Parathyroid adenoma (tissue), 2 donors: ENCODE measurements at regions not wholly inside any gene's neighbourhood (a gene's known extent, or its start where the extent isn't known, plus 50 kb on each side); places are given as distances from the start of the nearest gene placed in this dataset.

Experiments
- H2AFZ ChIP-seq: fragments of 300-600 bp; sonication (generic); one replicate; pipeline ENCODE4 v1.7.0; 2017; ENCODE audit warnings: antibody characterized with exemption, mild to moderate bottlenecking
- H3K27ac ChIP-seq: fragments of 300-600 bp; sonication (generic); one replicate; pipeline ENCODE4 v1.7.0; 2017
- H3K27me3 ChIP-seq: fragments of 300-600 bp; sonication (generic); one replicate; pipeline ENCODE4 v1.7.0; 2017; ENCODE audit warnings: low read length; ENCODE audit not compliant: control insufficient read depth, insufficient read depth
- H3K36me3 ChIP-seq: fragments of 300-600 bp; sonication (generic); one replicate; pipeline ENCODE4 v1.7.0; 2017; ENCODE audit warnings: low read length; ENCODE audit not compliant: control insufficient read depth, insufficient read depth
- H3K4me1 ChIP-seq: fragments of 300-600 bp; sonication (generic); one replicate; pipeline ENCODE4 v1.7.0; 2017; ENCODE audit warnings: control low read depth
- H3K4me2 ChIP-seq: fragments of 300-600 bp; sonication (generic); one replicate; pipeline ENCODE4 v1.7.0; 2017; ENCODE audit warnings: low read length
- H3K4me3 ChIP-seq: fragments of 300-600 bp; sonication (generic); one replicate; pipeline ENCODE4 v1.7.0; 2017; ENCODE audit warnings: low read depth, low read length
- H3K79me2 ChIP-seq: fragments of 300-600 bp; sonication (generic); one replicate; pipeline ENCODE4 v1.7.0; 2017; ENCODE audit warnings: control low read depth
- H3K9ac ChIP-seq: fragments of 300-600 bp; sonication (generic); one replicate; pipeline ENCODE4 v1.7.0; 2017; ENCODE audit warnings: mild to moderate bottlenecking
- H3K9me3 ChIP-seq: fragments of 300-600 bp; sonication (generic); one replicate; pipeline ENCODE4 v1.7.0; 2017; ENCODE audit warnings: low read length; ENCODE audit not compliant: control insufficient read depth
- CTCF ChIP-seq: fragments of 300-600 bp; sonication (generic); IDR thresholded peaks from one replicate; pipeline ENCODE4 v1.7.0; 2017; ENCODE audit warnings: antibody characterized with exemption, mild to moderate bottlenecking
- donor health status: primary hyperparathyroidism.

DNA sequence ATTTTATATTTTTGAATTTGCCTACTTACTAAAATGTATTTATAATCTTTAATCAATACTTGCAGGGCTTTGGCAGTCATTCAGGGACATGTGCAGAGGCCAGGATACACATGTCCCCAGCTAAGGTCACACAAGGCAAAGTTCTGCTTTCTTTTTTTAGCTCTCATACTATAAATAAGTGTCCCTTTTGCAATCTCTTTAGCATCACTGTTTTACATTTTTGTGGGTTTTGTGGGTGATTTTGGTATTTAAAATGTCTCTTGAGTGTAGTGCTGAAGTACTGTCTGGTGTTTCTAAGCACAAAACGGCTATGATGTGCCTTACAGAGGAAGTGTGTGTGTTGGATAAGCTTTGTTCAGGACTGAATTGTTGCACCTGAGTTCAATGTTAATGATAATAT lies 309.0 kb upstream of the GULP1 start:
- H3K27me3 ChIP-seq = no peaks in the 10 kb centered on the region
- no peaks in the 10 kb centered on the region for H3K9me3 ChIP-seq
- no peak overlapping the region for H3K27ac ChIP-seq
- no peak overlapping the region for H3K9ac ChIP-seq
- no peaks in the 10 kb centered on the region for H3K36me3 ChIP-seq
- H3K4me1 ChIP-seq = no peaks in the 10 kb centered on the region
- H2AFZ ChIP-seq = no peak overlapping the region
- TF ChIP-seq CTCF = no peak
- no peak overlapping the region for H3K4me3 ChIP-seq
- no peak overlapping the region for H3K4me2 ChIP-seq
- H3K79me2 ChIP-seq = no peaks in the 10 kb centered on the region

DNA sequence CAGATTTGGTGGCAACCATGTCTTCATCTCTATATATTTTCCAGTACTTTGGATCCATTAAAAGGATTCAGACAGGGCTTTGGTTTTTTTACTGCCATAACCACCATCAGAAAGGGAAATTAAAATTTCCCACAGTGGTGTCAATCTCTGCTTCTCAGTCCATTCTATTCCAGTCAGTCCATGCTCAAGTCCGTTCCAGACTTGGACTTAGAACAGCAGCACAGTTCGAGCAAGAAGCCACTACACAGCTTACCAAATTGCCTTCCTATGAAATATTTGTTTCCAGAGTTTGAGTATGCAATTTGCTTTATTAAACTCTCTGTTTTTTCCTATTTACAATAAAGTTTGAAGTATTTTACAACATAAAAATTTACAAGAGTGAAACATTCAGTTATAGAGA lies 306.5 kb upstream of the GULP1 start:
- H3K9ac ChIP-seq = no peak overlapping the region
- no peak overlapping the region for H3K27ac ChIP-seq
- no peaks in the 10 kb centered on the region for H3K36me3 ChIP-seq
- no peak overlapping the region for H3K4me3 ChIP-seq
- H3K4me2 ChIP-seq = no peak overlapping the region
- no peak for TF ChIP-seq CTCF
- H3K27me3 ChIP-seq = no peaks in the 10 kb centered on the region
- H3K9me3 ChIP-seq = no peaks in the 10 kb centered on the region
- H3K4me1 ChIP-seq = no peaks in the 10 kb centered on the region
- H3K79me2 ChIP-seq = no peaks in the 10 kb centered on the region
- no peak overlapping the region for H2AFZ ChIP-seq

DNA sequence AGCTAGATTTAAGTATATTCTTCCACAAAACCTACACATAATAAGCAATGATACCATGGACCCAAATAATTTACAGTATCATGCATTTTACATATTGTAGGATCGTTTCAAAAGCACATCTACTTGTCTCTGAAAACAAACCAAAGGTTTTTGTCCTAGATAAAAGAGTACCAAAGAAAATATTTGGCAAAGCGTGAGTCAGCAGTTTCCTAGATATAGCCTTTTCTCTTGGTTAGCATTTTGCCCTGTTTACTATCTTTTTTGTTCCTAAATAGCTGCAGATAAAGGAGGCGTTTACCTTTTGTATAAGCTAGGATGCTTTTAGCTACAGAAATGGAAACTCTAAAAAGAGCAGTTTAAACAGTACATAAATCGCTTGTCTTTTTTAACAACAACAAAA lies 305.8 kb upstream of the GULP1 start:
- H3K4me2 ChIP-seq = no peak overlapping the region
- no peaks in the 10 kb centered on the region for H3K9me3 ChIP-seq
- H3K27me3 ChIP-seq = no peaks in the 10 kb centered on the region
- H3K4me3 ChIP-seq = no peak overlapping the region
- no peak overlapping the region for H3K27ac ChIP-seq
- no peaks in the 10 kb centered on the region for H3K79me2 ChIP-seq
- no peaks in the 10 kb centered on the region for H3K36me3 ChIP-seq
- no peaks in the 10 kb centered on the region for H3K4me1 ChIP-seq
- TF ChIP-seq CTCF = no peak
- no peak overlapping the region for H3K9ac ChIP-seq
- no peak overlapping the region for H2AFZ ChIP-seq

DNA sequence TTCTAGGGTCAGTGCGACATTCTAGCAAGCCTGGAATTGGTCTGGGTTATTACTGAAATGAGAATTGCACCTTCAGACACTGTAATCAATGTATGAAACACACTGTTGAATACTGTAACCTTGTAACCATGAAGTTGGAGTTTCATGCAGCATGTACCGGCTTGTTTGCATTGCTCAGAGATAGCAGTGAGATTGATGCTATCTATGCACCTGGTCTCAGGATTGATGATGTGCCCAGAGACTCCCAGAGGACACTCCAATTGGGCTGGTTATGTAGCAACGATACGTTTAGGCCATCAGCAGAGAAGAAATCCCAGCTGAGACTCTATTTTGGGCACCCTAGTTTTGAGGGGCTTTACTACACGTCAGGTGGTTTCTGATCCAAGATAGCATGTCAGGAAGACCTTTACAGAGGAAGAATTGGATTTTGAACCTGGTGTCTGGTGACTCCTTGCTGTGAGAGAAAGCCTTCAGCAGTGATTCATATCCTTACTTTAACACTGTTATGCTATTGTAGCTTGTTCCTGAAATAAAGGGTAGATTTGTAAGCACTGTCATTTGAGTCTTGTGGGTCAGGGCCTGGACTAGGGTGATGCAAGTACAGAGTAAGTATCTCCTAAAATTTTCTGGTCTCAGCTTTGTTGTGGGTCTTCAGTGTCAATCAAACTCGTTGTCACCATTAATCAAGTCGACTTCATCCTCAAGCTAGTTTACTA lies 305.1 kb upstream of the GULP1 start:
- Histone ChIP-seq H3K4me1 (no peaks in the 10 kb centered on the region), H3K27me3 (no peaks in the 10 kb centered on the region), H3K79me2 (no peaks in the 10 kb centered on the region), H3K9ac (no peak overlapping the region), H3K9me3 (no peaks in the 10 kb centered on the region), H2AFZ (no peak overlapping the region), H3K4me3 (no peak overlapping the region), H3K36me3 (no peaks in the 10 kb centered on the region), H3K4me2 (no peak overlapping the region), H3K27ac (no peak overlapping the region)
- TF ChIP-seq CTCF = no peak

GRCh38 chr2:187988348-187988747 lies 303.3 kb upstream of the GULP1 start:
- Histone ChIP-seq H2AFZ (no peak overlapping the region), H3K79me2 (no peaks in the 10 kb centered on the region), H3K27me3 (no peaks in the 10 kb centered on the region), H3K36me3 (no peaks in the 10 kb centered on the region), H3K4me2 (no peak overlapping the region), H3K9ac (no peak overlapping the region), H3K27ac (no peak overlapping the region), H3K9me3 (no peaks in the 10 kb centered on the region), H3K4me3 (no peak overlapping the region), H3K4me1 (no peaks in the 10 kb centered on the region)
- TF ChIP-seq CTCF = no peak
